HEK293 (cell line): ENCODE measurements at regions not wholly inside any gene's neighbourhood (a gene's known extent, or its start where the extent isn't known, plus 50 kb on each side); places are given as distances from the start of the nearest gene placed in this dataset.
"Not testable (repeated sequence)": the region's sequence is repeated elsewhere in the genome, so short reads cannot be mapped to it uniquely, and the experiment has no call there.

Experiments used
- CTCF ChIA-PET: fragments of 350-600 bp; formaldehyde crosslinking; extraction: SDS; loops from one replicate; lab custom pipeline; 2021; ENCODE audit warnings: antibody characterized with exemption; lab: Yijun Ruan, JAX
- POLR2A ChIA-PET: fragments of 300-600 bp; formaldehyde crosslinking; extraction: SDS; loops from one replicate; lab custom pipeline; 2020; ENCODE audit warnings: antibody characterized with exemption, inconsistent platforms; lab: Yijun Ruan, JAX
- H3K27ac ChIP-seq: fragments of 200-500 bp; sonication (Bioruptor generic); 2 replicates; pipeline ENCODE4 v1.5.1; 2014; ENCODE audit warnings: low read depth, low read length, control low read depth, inconsistent platforms; ENCODE audit errors: extremely low read depth
- H3K36me3 ChIP-seq, 2 experiments: fragments of 200-500 bp in 1 of 2; sonication (Bioruptor generic) in 1 of 2; 1 replicate in 1 of 2; 2 replicates in 1 of 2; pipeline ENCODE4 v1.5.1; 2014 to 2017; ENCODE audit warnings: inconsistent platforms in 2 of 2, low read length in 2 of 2; ENCODE audit not compliant: control insufficient read depth in 2 of 2, insufficient read depth in 1 of 2
- H3K4me1 ChIP-seq: fragments of 200-500 bp; sonication (Bioruptor generic); 2 replicates; pipeline ENCODE4 v1.5.1; 2014; ENCODE audit warnings: mild to moderate bottlenecking, low read length, inconsistent platforms; ENCODE audit not compliant: control insufficient read depth, insufficient read depth
- H3K4me3 ChIP-seq: 2 replicates; pipeline ENCODE4 v1.5.1; 2011; ENCODE audit warnings: low read depth, mild to moderate bottlenecking, control low read depth, low read length, moderate library complexity
- H3K9me3 ChIP-seq: fragments of 200-500 bp; sonication (Bioruptor generic); 2 replicates; pipeline ENCODE4 v1.5.1; 2014; ENCODE audit warnings: low read depth, low read length, inconsistent platforms; ENCODE audit not compliant: control insufficient read depth, insufficient read depth
- BCL11A ChIP-seq: fragments of 450-650 bp; formaldehyde crosslinking; IDR thresholded peaks from 2 replicates; pipeline ENCODE4 v1.5.1; 2016; ENCODE audit warnings: low read depth, missing biosample characterization, missing genetic modification characterization
- GLIS1 ChIP-seq: fragments of 450-650 bp; formaldehyde crosslinking; IDR thresholded peaks from 2 replicates; pipeline ENCODE4 v1.5.1; 2016; ENCODE audit warnings: missing biosample characterization, missing genetic modification characterization
- KLF17 ChIP-seq: fragments of 450-650 bp; formaldehyde crosslinking; IDR thresholded peaks from 2 replicates; pipeline ENCODE4 v1.5.1; 2016; ENCODE audit warnings: missing biosample characterization, missing genetic modification characterization
- ZBTB21 ChIP-seq: fragments of 450-650 bp; formaldehyde crosslinking; IDR thresholded peaks from 2 replicates; pipeline ENCODE4 v1.5.1; 2017; ENCODE audit warnings: missing biosample characterization, missing genetic modification characterization
- ZBTB48 ChIP-seq: fragments of 450-650 bp; formaldehyde crosslinking; IDR thresholded peaks from 2 replicates; pipeline ENCODE4 v1.5.1; 2016; ENCODE audit warnings: missing biosample characterization, missing genetic modification characterization
- ZFP3 ChIP-seq: fragments of 450-650 bp; formaldehyde crosslinking; IDR thresholded peaks from 2 replicates; pipeline ENCODE4 v1.5.1; 2016; ENCODE audit warnings: low read depth, missing biosample characterization, missing genetic modification characterization
- ZIC2 ChIP-seq: fragments of 450-650 bp; formaldehyde crosslinking; IDR thresholded peaks from 2 replicates; pipeline ENCODE4 v1.5.1; 2016; ENCODE audit warnings: missing biosample characterization, missing genetic modification characterization
- ZNF10 ChIP-seq: fragments of 450-650 bp; formaldehyde crosslinking; IDR thresholded peaks from 2 replicates; pipeline ENCODE4 v1.5.1; 2017; ENCODE audit warnings: missing biosample characterization, missing genetic modification characterization
- ZNF140 ChIP-seq: fragments of 450-650 bp; formaldehyde crosslinking; IDR thresholded peaks from 2 replicates; pipeline ENCODE4 v1.5.1; 2016; ENCODE audit warnings: missing biosample characterization, missing genetic modification characterization
- ZNF146 ChIP-seq: fragments of 450-650 bp; formaldehyde crosslinking; IDR thresholded peaks from 2 replicates; pipeline ENCODE4 v1.5.1; 2016; ENCODE audit warnings: missing biosample characterization, missing genetic modification characterization
- ZNF37A ChIP-seq: fragments of 450-650 bp; IDR thresholded peaks from 2 replicates; pipeline ENCODE4 v1.5.1; 2018; ENCODE audit warnings: missing biosample characterization, missing genetic modification characterization
- ZNF423 ChIP-seq: fragments of 450-650 bp; formaldehyde crosslinking; IDR thresholded peaks from 2 replicates; pipeline ENCODE4 v1.5.1; 2016; ENCODE audit warnings: missing biosample characterization, missing genetic modification characterization
- ZNF514 ChIP-seq: fragments of 450-650 bp; formaldehyde crosslinking; IDR thresholded peaks from 2 replicates; pipeline ENCODE4 v1.5.1; 2016; ENCODE audit warnings: missing biosample characterization, missing genetic modification characterization
- ZNF580 ChIP-seq: fragments of 450-650 bp; formaldehyde crosslinking; IDR thresholded peaks from 2 replicates; pipeline ENCODE4 v1.5.1; 2016; ENCODE audit warnings: missing biosample characterization, missing genetic modification characterization
- ZNF596 ChIP-seq: fragments of 450-650 bp; IDR thresholded peaks from 2 replicates; pipeline ENCODE4 v1.5.0; 2018; ENCODE audit warnings: missing biosample characterization, mild to moderate bottlenecking, missing genetic modification characterization, moderate library complexity
- ZNF792 ChIP-seq: fragments of 450-650 bp; formaldehyde crosslinking; IDR thresholded peaks from 2 replicates; pipeline ENCODE4 v1.5.1; 2016; ENCODE audit warnings: missing biosample characterization, missing genetic modification characterization
- ZNF830 ChIP-seq: fragments of 450-650 bp; IDR thresholded peaks from 2 replicates; pipeline ENCODE4 v1.5.0; 2018; ENCODE audit warnings: missing biosample characterization, missing genetic modification characterization, low read depth, mild to moderate bottlenecking, moderate library complexity
- TF ChIP-seq, protein P1 (sequence below): fragments of 450-650 bp; formaldehyde crosslinking; optimal IDR thresholded peaks from 2 replicates; pipeline ENCODE3; 2016; ENCODE audit warnings: missing biosample characterization, mild to moderate bottlenecking, missing genetic modification characterization
- TF ChIP-seq, protein P2 (sequence below): fragments of 450-650 bp; formaldehyde crosslinking; IDR thresholded peaks from 2 replicates; pipeline ENCODE4 v1.5.1; 2016; ENCODE audit warnings: missing biosample characterization, missing genetic modification characterization

- CTCF ChIA-PET: no interaction called here
- Histone ChIP-seq H3K27ac (no peak overlapping the region), H3K9me3 (no peaks in the 10 kb centered on the region), H3K36me3 (no peaks in the 10 kb centered on the region), H3K4me3 (no peak overlapping the region), H3K4me1 (0 out of 2 replicates have a peak, but pooled peaks cover 2% of the 10 kb centered on the region)
- POLR2A ChIA-PET: no interaction called here
- TF ChIP-seq ZNF514 (tag by site-specific recombination) (no peak), GLIS1 (peak; percentile 72), ZIC2 (tag by site-specific recombination) (peak; percentile 99), ZNF423 (tag by site-specific recombination) (0 out of 2 replicates have a peak, but pooled peaks have one; percentile 20)
Observed at GRCh38 chr1:65026235-65026634, 59.9 kb upstream of the JAK1 start.

DNA sequence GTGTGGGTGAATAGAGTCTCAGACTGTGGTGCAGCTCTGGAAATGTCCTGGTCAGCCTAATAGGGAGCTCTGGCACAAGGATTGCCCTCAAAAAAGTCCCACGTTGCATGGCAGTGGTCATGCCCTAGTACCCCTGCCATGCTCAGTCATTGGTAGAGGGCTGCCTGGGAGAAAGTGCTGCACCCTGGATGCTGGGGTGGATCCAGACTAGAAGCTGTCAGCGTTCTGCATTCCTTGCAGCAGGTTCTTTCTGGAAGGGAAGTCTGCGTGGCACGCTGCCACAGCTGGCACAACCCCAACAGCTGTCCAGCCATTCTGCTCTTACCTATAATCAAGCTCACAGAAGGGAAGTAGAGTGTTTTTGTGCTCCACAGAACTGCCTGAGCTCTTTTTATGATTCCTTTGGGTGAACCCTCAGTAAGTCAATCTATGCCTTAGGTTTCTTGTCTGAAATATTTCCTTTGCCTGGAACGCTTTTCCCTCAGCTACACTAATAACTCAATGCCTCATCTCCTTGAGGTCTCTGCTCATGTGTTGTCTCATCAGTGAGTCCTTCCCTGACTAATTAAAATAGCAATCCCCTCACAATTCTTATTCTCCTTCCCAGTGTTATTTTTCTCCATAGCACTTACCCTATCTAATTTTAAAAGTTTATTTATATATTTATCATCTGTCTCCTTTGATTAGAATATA is 61.5 kb upstream of the JAK1 start:
- ChIA-PET POLR2A (no interaction called here), CTCF (no interaction called here)
- no peak overlapping the region for H3K4me3 ChIP-seq
- TF ChIP-seq ZNF830 (no peak), ZNF37A (tag by site-specific recombination) (no peak), ZNF514 (tag by site-specific recombination) (no peak), ZNF792 (tag by site-specific recombination) (no peak), ZBTB21 (tag by site-specific recombination) (no peak), ZFP3 (tag by site-specific recombination) (no peak), ZNF580 (tag by site-specific recombination) (no peak), BCL11A (no peak), ZNF10 (tag by site-specific recombination) (no peak), KLF17 (no peak), ZBTB48 (tag by site-specific recombination) (no peak), ZNF140 (no peak), ZNF596 (tag by site-specific recombination) (no peak)
- TF ChIP-seq, protein P1, sequence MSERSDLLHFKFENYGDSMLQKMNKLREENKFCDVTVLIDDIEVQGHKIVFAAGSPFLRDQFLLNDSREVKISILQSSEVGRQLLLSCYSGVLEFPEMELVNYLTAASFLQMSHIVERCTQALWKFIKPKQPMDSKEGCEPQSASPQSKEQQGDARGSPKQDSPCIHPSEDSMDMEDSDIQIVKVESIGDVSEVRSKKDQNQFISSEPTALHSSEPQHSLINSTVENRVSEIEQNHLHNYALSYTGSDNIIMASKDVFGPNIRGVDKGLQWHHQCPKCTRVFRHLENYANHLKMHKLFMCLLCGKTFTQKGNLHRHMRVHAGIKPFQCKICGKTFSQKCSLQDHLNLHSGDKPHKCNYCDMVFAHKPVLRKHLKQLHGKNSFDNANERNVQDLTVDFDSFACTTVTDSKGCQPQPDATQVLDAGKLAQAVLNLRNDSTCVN (tag by site-specific recombination): no peak
- TF ChIP-seq, protein P2, sequence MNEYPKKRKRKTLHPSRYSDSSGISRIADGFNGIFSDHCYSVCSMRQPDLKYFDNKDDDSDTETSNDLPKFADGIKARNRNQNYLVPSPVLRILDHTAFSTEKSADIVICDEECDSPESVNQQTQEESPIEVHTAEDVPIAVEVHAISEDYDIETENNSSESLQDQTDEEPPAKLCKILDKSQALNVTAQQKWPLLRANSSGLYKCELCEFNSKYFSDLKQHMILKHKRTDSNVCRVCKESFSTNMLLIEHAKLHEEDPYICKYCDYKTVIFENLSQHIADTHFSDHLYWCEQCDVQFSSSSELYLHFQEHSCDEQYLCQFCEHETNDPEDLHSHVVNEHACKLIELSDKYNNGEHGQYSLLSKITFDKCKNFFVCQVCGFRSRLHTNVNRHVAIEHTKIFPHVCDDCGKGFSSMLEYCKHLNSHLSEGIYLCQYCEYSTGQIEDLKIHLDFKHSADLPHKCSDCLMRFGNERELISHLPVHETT (tag by site-specific recombination): no peak
- 0 out of 2 replicates have a peak, but pooled peaks cover 2% of the 10 kb centered on the region for H3K4me1 ChIP-seq
- no peaks in the 10 kb centered on the region for H3K36me3 ChIP-seq
- H3K9me3 ChIP-seq: no peaks in the 10 kb centered on the region
- no peak overlapping the region for H3K27ac ChIP-seq

GRCh38 chr1:65029434-65029833 is 63.1 kb upstream of the JAK1 start:
- H3K27ac ChIP-seq, H3K36me3 ChIP-seq, CTCF ChIA-PET, H3K9me3 ChIP-seq, H3K4me1 ChIP-seq, POLR2A ChIA-PET, H3K4me3 ChIP-seq: not testable (repeated sequence)
- TF ChIP-seq ZNF146 (tag by site-specific recombination) (peak; percentile 91), ZNF580 (tag by site-specific recombination) (peak; percentile 51; the same call in 1 of the 2 replicates)
